IMR-90 (cell line): ENCODE measurements at regions not wholly inside any gene's neighbourhood (a gene's known extent, or its start where the extent isn't known, plus 50 kb on each side); places are given as distances from the start of the nearest gene placed in this dataset.

Experiments
- ATAC-seq: fragments of 200-7000 bp; cut with Tn5 transposase; 2 replicates; pipeline ENCODE4 v1.9.1; 2020; ENCODE audit warnings: low read depth, mild to moderate bottlenecking, moderate library complexity
- BruUV-seq: library from RNA; stranded (reverse); fragments of 400-500 nt; replicated peaks from 2 replicates; lab custom pipeline; 2021; lab: Mats Ljungman, UMichigan
- CTCF ChIA-PET: fragments of 300-600 bp; formaldehyde crosslinking; extraction: SDS; loops from one replicate; lab custom pipeline; 2021; ENCODE audit warnings: antibody characterized with exemption; lab: Yijun Ruan, JAX
- POLR2A ChIA-PET: fragments of 300-600 bp; sonication (Branson Sonifier 250); formaldehyde crosslinking; loops from one replicate; lab custom pipeline; 2022; ENCODE audit warnings: antibody characterized with exemption; ENCODE audit not compliant: unreplicated experiment; lab: Charles Lee
- DNase-seq: peaks from one replicate; pipeline ENCODE4 v3.0.0; 2013
- H2AFZ ChIP-seq: replicated peaks from 2 replicates; pipeline ENCODE3; 2013; ENCODE audit warnings: low read length, mild to moderate bottlenecking; ENCODE audit not compliant: poor library complexity
- H2AK5ac ChIP-seq: 2 replicates; pipeline ENCODE4 v1.6.1; 2013; ENCODE audit warnings: low read depth, low read length, inconsistent platforms
- H2AK9ac ChIP-seq: replicated peaks from 2 replicates; pipeline ENCODE3; 2013; ENCODE audit warnings: mild to moderate bottlenecking, low read depth, low read length, moderate library complexity; ENCODE audit not compliant: poor library complexity
- H2BK120ac ChIP-seq: 2 replicates; pipeline ENCODE4 v1.6.1; 2013; ENCODE audit warnings: low read depth, low read length, inconsistent platforms
- H2BK15ac ChIP-seq: 3 replicates; pipeline ENCODE4 v1.6.1; 2013; ENCODE audit warnings: low read depth, low read length, inconsistent platforms
- H2BK20ac ChIP-seq: 2 replicates; pipeline ENCODE4 v1.6.1; 2013; ENCODE audit warnings: low read depth, mild to moderate bottlenecking, inconsistent platforms, low read length, moderate library complexity
- H2BK5ac ChIP-seq: 2 replicates; pipeline ENCODE4 v1.6.1; 2013; ENCODE audit warnings: mild to moderate bottlenecking, low read depth, low read length, inconsistent platforms; ENCODE audit not compliant: poor library complexity, severe bottlenecking
- H3K14ac ChIP-seq: replicated peaks from 2 replicates; pipeline ENCODE4 v1.6.1; 2013; ENCODE audit warnings: low read depth, low read length, inconsistent platforms
- H3K18ac ChIP-seq: 2 replicates; pipeline ENCODE4 v1.6.1; 2013; ENCODE audit warnings: low read depth, low read length, control low read depth
- H3K23ac ChIP-seq: 2 replicates; pipeline ENCODE4 v1.6.1; 2013; ENCODE audit warnings: low read depth, low read length, inconsistent platforms
- H3K27ac ChIP-seq: 2 replicates; pipeline ENCODE4 v1.5.1; 2013; ENCODE audit warnings: mild to moderate bottlenecking, control low read depth, low read length; ENCODE audit not compliant: insufficient read depth
- H3K27me3 ChIP-seq: 2 replicates; pipeline ENCODE4 v1.6.1; 2013; ENCODE audit warnings: low read length; ENCODE audit not compliant: control insufficient read depth, insufficient read depth
- H3K36me3 ChIP-seq: 2 replicates; pipeline ENCODE4 v1.6.1; 2013; ENCODE audit warnings: low read length, mixed read lengths; ENCODE audit not compliant: control insufficient read depth, insufficient read depth
- H3K4ac ChIP-seq: 2 replicates; pipeline ENCODE4 v1.6.1; 2013; ENCODE audit warnings: low read depth, low read length, inconsistent platforms
- H3K4me1 ChIP-seq: 2 replicates; pipeline ENCODE4 v1.6.1; 2013; ENCODE audit warnings: low read length, mixed read lengths; ENCODE audit not compliant: control insufficient read depth, insufficient read depth
- H3K4me2 ChIP-seq: 2 replicates; pipeline ENCODE4 v1.6.1; 2013; ENCODE audit warnings: low read depth, mild to moderate bottlenecking, control low read depth, low read length, moderate library complexity
- H3K4me3 ChIP-seq: 2 replicates; pipeline ENCODE4 v1.5.1; 2013; ENCODE audit warnings: low read depth, mild to moderate bottlenecking, control low read depth, low read length, moderate library complexity; ENCODE audit not compliant: insufficient read depth
- H3K56ac ChIP-seq: 2 replicates; pipeline ENCODE4 v1.6.1; 2013; ENCODE audit warnings: low read length, inconsistent platforms; ENCODE audit not compliant: insufficient read depth; ENCODE audit errors: extremely low read depth
- H3K79me1 ChIP-seq, 2 experiments: 2 replicates each; pipeline ENCODE4 v1.6.1; 2013; ENCODE audit warnings: low read length in 2 of 2, inconsistent platforms in 1 of 2, low read depth in 1 of 2
- H3K9ac ChIP-seq: 2 replicates; pipeline ENCODE4 v1.6.1; 2013; ENCODE audit warnings: low read depth, low read length, control low read depth
- H3K9me1 ChIP-seq: 2 replicates; pipeline ENCODE4 v1.6.1; 2013; ENCODE audit warnings: low read length, inconsistent platforms; ENCODE audit not compliant: insufficient read depth
- H3K9me3 ChIP-seq: 2 replicates; pipeline ENCODE4 v1.6.1; 2013; ENCODE audit warnings: low read length; ENCODE audit not compliant: control insufficient read depth, insufficient read depth
- H4K20me1 ChIP-seq: 2 replicates; pipeline ENCODE4 v1.6.1; 2013; ENCODE audit warnings: low read length, inconsistent platforms; ENCODE audit not compliant: insufficient read depth
- H4K5ac ChIP-seq: 2 replicates; pipeline ENCODE4 v1.6.1; 2013; ENCODE audit warnings: mild to moderate bottlenecking, low read depth, low read length, control low read depth
- H4K8ac ChIP-seq, 2 experiments: 2 replicates each; pipeline ENCODE4 v1.6.1; 2013; ENCODE audit warnings: low read depth in 2 of 2, low read length in 2 of 2, control low read depth in 1 of 2, inconsistent platforms in 1 of 2
- H4K91ac ChIP-seq: 2 replicates; pipeline ENCODE4 v1.6.1; 2013; ENCODE audit warnings: low read depth, low read length, inconsistent platforms; ENCODE audit not compliant: insufficient read depth
- BHLHE40 ChIP-seq: fragments of 150-350 bp; IDR thresholded peaks from 2 replicates; pipeline ENCODE4 v1.6.1; 2016; ENCODE audit warnings: mild to moderate bottlenecking, low read depth, low read length
- CEBPB ChIP-seq: IDR thresholded peaks from 2 replicates; pipeline ENCODE4 v1.6.1; 2012; ENCODE audit warnings: low read depth, low read length, improper control_type of control experiment
- ELK1 ChIP-seq: fragments of 150-350 bp; IDR thresholded peaks from 2 replicates; pipeline ENCODE4 v1.6.1; 2016; ENCODE audit warnings: low read depth, mild to moderate bottlenecking, low read length, moderate library complexity, borderline replicate concordance
- FOS ChIP-seq: fragments of 150-350 bp; IDR thresholded peaks from 2 replicates; pipeline ENCODE4 v1.6.1; 2016; ENCODE audit warnings: low read depth, low read length
- MAFK ChIP-seq: IDR thresholded peaks from 2 replicates; pipeline ENCODE4 v1.6.1; 2012; ENCODE audit warnings: low read depth, low read length, improper control_type of control experiment
- MAZ ChIP-seq: IDR thresholded peaks from 2 replicates; pipeline ENCODE4 v1.6.1; 2012; ENCODE audit warnings: low read depth, mild to moderate bottlenecking, low read length, improper control_type of control experiment, moderate library complexity, borderline replicate concordance
- MXI1 ChIP-seq: IDR thresholded peaks from 2 replicates; pipeline ENCODE4 v1.6.1; 2012; ENCODE audit warnings: low read depth, mild to moderate bottlenecking, low read length, moderate library complexity, borderline replicate concordance
- POLR2A ChIP-seq: IDR thresholded peaks from 2 replicates; pipeline ENCODE4 v1.6.1; 2012; ENCODE audit warnings: mild to moderate bottlenecking, low read depth, low read length
- RAD21 ChIP-seq: IDR thresholded peaks from 2 replicates; pipeline ENCODE4 v1.6.1; 2012; ENCODE audit warnings: low read length, improper control_type of control experiment
- RCOR1 ChIP-seq: IDR thresholded peaks from 2 replicates; pipeline ENCODE4 v1.6.1; 2012; ENCODE audit warnings: mild to moderate bottlenecking, low read length, improper control_type of control experiment; ENCODE audit not compliant: insufficient replicate concordance
- SMC3 ChIP-seq: fragments of 150-350 bp; IDR thresholded peaks from 2 replicates; pipeline ENCODE4 v1.6.1; 2016; ENCODE audit warnings: low read depth, mild to moderate bottlenecking, antibody characterized with exemption, low read length, moderate library complexity
- WGBS, 2 experiments: methylation state at CpG; one replicate each; pipeline versions ENCODE4 v1.1.5 to v1.1.7; 2013; ENCODE audit warnings: missing lambda C conversion rate in 2 of 2; ENCODE audit not compliant: insufficient read length in 1 of 2; ENCODE audit errors: extremely low coverage in 2 of 2; 5-methylcytosine and 5-hydroxymethylcytosine counted together
- dilution Hi-C: fragments of 300-500 bp; cut with HindIII; formaldehyde crosslinking; loops from one replicate; pipeline ENCODE4 v1.14.3; 2018; ENCODE audit warnings: low sequenced_read_pairs; ENCODE audit not compliant: unreplicated experiment
- in situ Hi-C: fragments of 300-500 bp; cut with MboI; formaldehyde crosslinking; loops from 3 replicates; pipeline ENCODE4 v1.14.3; 2019; ENCODE audit warnings: low sequenced_read_pairs, inconsistent platforms, mixed read lengths
- intact Hi-C: fragments of 100-400 bp; cut with micrococcal nuclease; formaldehyde crosslinking; loops from 2 replicates; pipeline ENCODE4 v1.10.0; 2022
- TF ChIP-seq, protein P1 (sequence below): conservative IDR thresholded peaks from 2 replicates; pipeline ENCODE4 v1.5.1; 2012; ENCODE audit warnings: mild to moderate bottlenecking, low read depth, low read length, improper control_type of control experiment
- TF ChIP-seq, protein P2 (sequence below): fragments of 150-350 bp; IDR thresholded peaks from 2 replicates; pipeline ENCODE4 v1.6.1; 2017; ENCODE audit warnings: mild to moderate bottlenecking, antibody characterized with exemption, low read length, low read depth

DNA sequence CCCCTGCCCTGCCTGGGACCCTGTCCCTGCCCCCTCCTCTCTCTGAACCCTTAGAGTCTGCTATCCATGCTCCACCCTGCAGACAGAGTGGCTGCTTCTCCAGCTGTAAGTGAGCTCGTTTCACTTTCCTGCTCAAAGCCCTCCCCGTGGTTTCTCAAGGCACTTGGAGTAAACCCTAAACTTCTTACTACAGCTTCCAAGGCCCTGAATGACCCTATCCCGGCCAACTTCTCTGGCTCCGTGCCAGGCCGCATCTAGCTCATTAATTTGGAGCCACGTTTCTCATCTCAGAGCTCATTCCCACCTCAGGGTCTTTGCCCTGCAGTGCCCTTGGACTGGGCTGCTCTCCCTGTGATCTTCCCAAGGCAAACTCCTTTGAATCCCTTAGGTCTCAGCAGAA lies 235.1 kb upstream of the RUNX1 start:
- H4K91ac ChIP-seq: no peak overlapping the region
- H2AK5ac ChIP-seq: no peak overlapping the region
- H2BK5ac ChIP-seq: no peak overlapping the region
- no peaks in the 10 kb centered on the region for H3K9me1 ChIP-seq
- H2BK120ac ChIP-seq: no peak overlapping the region
- TF ChIP-seq CEBPB: no peak
- no peak for TF ChIP-seq MXI1
- no peak for TF ChIP-seq RAD21
- TF ChIP-seq, protein P1, sequence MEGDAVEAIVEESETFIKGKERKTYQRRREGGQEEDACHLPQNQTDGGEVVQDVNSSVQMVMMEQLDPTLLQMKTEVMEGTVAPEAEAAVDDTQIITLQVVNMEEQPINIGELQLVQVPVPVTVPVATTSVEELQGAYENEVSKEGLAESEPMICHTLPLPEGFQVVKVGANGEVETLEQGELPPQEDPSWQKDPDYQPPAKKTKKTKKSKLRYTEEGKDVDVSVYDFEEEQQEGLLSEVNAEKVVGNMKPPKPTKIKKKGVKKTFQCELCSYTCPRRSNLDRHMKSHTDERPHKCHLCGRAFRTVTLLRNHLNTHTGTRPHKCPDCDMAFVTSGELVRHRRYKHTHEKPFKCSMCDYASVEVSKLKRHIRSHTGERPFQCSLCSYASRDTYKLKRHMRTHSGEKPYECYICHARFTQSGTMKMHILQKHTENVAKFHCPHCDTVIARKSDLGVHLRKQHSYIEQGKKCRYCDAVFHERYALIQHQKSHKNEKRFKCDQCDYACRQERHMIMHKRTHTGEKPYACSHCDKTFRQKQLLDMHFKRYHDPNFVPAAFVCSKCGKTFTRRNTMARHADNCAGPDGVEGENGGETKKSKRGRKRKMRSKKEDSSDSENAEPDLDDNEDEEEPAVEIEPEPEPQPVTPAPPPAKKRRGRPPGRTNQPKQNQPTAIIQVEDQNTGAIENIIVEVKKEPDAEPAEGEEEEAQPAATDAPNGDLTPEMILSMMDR: no peak
- TF ChIP-seq, protein P2, sequence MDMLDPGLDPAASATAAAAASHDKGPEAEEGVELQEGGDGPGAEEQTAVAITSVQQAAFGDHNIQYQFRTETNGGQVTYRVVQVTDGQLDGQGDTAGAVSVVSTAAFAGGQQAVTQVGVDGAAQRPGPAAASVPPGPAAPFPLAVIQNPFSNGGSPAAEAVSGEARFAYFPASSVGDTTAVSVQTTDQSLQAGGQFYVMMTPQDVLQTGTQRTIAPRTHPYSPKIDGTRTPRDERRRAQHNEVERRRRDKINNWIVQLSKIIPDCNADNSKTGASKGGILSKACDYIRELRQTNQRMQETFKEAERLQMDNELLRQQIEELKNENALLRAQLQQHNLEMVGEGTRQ: no peak
- no peak for TF ChIP-seq ELK1
- no peak for TF ChIP-seq MAZ
- TF ChIP-seq MAFK: no peak
- no peak for TF ChIP-seq SMC3
- TF ChIP-seq FOS: no peak
- TF ChIP-seq RCOR1: no peak
- TF ChIP-seq BHLHE40: no peak
- TF ChIP-seq POLR2A: no peak
- H2AK9ac ChIP-seq: no peak overlapping the region
- H3K18ac ChIP-seq: no peak overlapping the region
- intact Hi-C loops (no loop called here), dilution Hi-C loops (no loop called here), in situ Hi-C loops (no loop called here)
- H3K14ac ChIP-seq: no peak overlapping the region
- no peak overlapping the region for H3K23ac ChIP-seq
- H3K36me3 ChIP-seq: no peaks in the 10 kb centered on the region
- H3K4ac ChIP-seq: no peak overlapping the region
- H2BK15ac ChIP-seq: no peak overlapping the region
- H2AFZ ChIP-seq: no peak overlapping the region
- H4K20me1 ChIP-seq: no peaks in the 10 kb centered on the region
- DNase-seq: no peak
- ATAC-seq: no peak
- H3K4me2 ChIP-seq: peak overlapping the region; percentile 36; the same call in 1 of the 2 replicates
- H3K4me3 ChIP-seq: no peak overlapping the region
- no peaks in the 10 kb centered on the region for H3K27me3 ChIP-seq
- WGBS, 2 experiments: 36% methylated on average over 6 of the region's 6 CpGs; no CpG with 5 or more reads in 1 of the 2 experiments
- CTCF ChIA-PET: no interaction called here
- no peaks in the 10 kb centered on the region for H3K79me1 ChIP-seq
- no TSS peak for BruUV-seq
- POLR2A ChIA-PET: no interaction called here
- no peak overlapping the region for H4K5ac ChIP-seq
- no peak overlapping the region for H3K27ac ChIP-seq
- H3K56ac ChIP-seq: no peak overlapping the region
- H2BK20ac ChIP-seq: no peak overlapping the region
- H3K9me3 ChIP-seq: peaks cover 5% of the 10 kb centered on the region; the same call in 1 of the 2 replicates
- H3K9ac ChIP-seq: no peak overlapping the region
- H4K8ac ChIP-seq: no peak overlapping the region
- H3K4me1 ChIP-seq: no peaks in the 10 kb centered on the region
